Nephron (organoid): ENCODE measurements at regions not wholly inside any gene's neighbourhood (a gene's known extent, or its start where the extent isn't known, plus 50 kb on each side); places are given as distances from the start of the nearest gene placed in this dataset.

Experiments used
- H3K27ac Mint-ChIP-seq, 3 experiments: 2 replicates each; pipeline ENCODE4 v1.8.0; 2020; ENCODE audit warnings: mixed read lengths in 3 of 3, mild to moderate bottlenecking in 2 of 3, moderate library complexity in 1 of 3
- H3K27me3 Mint-ChIP-seq: 2 replicates; pipeline ENCODE4 v1.8.0; 2021; ENCODE audit warnings: low read depth, mild to moderate bottlenecking, moderate library complexity, mixed read lengths
- H3K36me3 Mint-ChIP-seq: 2 replicates; pipeline ENCODE4 v1.8.0; 2020; ENCODE audit warnings: low read depth, mixed read lengths
- H3K4me1 Mint-ChIP-seq: 2 replicates; pipeline ENCODE4 v1.8.0; 2020; ENCODE audit warnings: mixed read lengths
- H3K4me3 Mint-ChIP-seq, 3 experiments: 2 replicates each; pipeline ENCODE4 v1.8.0; 2020; ENCODE audit warnings: mild to moderate bottlenecking in 3 of 3, mixed read lengths in 3 of 3, moderate library complexity in 2 of 3
- H3K9me3 Mint-ChIP-seq: 2 replicates; pipeline ENCODE4 v1.8.0; 2020; ENCODE audit warnings: mixed read lengths
- TF ChIP-seq, protein P1 (sequence below), 3 experiments: fragments of 200-600 bp; sonication (generic); IDR thresholded peaks; one replicate each; pipeline ENCODE4 v1.5.0; 2021; ENCODE audit warnings: antibody characterized with exemption in 3 of 3; ENCODE audit not compliant: unreplicated experiment in 3 of 3

DNA sequence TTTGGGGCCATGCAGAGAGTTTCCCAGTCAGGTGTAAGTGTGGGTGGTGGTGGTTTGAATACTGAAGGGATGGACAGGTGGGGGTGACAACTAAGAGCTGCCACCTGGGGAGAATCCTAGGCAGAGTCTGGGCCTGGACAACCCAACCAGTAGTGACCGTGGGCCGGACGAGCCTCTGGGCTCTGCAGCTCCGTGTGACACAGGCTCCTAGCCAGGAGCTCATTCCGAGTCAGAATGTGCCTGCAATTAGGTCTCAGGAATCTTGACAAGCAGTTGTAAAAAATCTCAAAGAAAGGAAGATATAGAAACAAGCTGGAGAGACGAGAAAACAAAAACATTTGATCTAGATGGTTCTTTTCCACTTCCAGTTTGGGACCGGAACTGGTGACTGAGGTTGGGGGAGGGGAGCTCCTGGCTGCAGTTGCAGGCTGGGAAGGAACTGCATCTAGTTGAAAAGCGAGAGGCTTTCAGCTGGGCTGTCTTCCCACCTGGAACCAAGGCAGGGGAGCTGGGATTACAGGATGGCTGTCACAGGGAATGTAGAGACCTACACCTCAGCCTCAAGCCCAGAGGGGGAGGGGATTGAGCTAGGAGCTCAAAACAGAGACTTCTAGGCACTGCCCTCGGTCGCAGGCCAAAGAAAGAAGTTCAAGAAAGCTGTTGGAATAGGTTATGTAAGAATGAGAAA, 156.9 kb downstream of the PAX1 start:
- H3K9me3 Mint-ChIP-seq = peaks cover 8% of the 10 kb centered on the region
- H3K4me1 Mint-ChIP-seq = peaks cover 14% of the 10 kb centered on the region
- peak overlapping the region in 1 of 3 experiments; percentile 12 for H3K4me3 Mint-ChIP-seq
- H3K27ac Mint-ChIP-seq = peak overlapping the region in 1 of 3 experiments; percentile 56
- peaks cover 7% of the 10 kb centered on the region for H3K27me3 Mint-ChIP-seq
- no peaks in the 10 kb centered on the region for H3K36me3 Mint-ChIP-seq
- TF ChIP-seq, protein P1, sequence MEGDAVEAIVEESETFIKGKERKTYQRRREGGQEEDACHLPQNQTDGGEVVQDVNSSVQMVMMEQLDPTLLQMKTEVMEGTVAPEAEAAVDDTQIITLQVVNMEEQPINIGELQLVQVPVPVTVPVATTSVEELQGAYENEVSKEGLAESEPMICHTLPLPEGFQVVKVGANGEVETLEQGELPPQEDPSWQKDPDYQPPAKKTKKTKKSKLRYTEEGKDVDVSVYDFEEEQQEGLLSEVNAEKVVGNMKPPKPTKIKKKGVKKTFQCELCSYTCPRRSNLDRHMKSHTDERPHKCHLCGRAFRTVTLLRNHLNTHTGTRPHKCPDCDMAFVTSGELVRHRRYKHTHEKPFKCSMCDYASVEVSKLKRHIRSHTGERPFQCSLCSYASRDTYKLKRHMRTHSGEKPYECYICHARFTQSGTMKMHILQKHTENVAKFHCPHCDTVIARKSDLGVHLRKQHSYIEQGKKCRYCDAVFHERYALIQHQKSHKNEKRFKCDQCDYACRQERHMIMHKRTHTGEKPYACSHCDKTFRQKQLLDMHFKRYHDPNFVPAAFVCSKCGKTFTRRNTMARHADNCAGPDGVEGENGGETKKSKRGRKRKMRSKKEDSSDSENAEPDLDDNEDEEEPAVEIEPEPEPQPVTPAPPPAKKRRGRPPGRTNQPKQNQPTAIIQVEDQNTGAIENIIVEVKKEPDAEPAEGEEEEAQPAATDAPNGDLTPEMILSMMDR (IDR thresholded peaks at IDR 0.05; ENCODE audit: unreplicated experiment in 3 of 3) = no peak

DNA sequence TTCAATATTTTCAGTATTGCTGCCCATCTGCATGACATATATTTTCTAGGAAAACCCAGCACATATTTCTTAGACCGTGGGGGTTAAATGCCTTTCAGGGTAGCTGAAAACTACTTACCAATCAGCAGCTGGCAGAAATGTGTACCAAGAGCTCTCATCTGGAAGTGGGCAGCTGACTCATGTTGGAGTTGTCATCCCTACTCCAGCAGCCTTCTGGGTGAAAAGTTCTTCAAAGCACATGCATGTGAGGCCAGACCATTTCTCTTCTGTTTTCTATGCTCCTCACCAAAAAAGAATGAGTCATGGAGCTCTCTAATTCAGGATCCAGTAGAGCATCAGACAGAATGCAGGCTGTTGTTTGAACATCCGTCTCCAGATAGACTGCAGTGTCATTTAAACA, 135.5 kb downstream of the PAX1 start:
- Mint-ChIP-seq H3K9me3 (peaks cover 2% of the 10 kb centered on the region), H3K4me3 (no peak overlapping the region), H3K4me1 (peaks cover 5% of the 10 kb centered on the region), H3K36me3 (no peaks in the 10 kb centered on the region), H3K27me3 (peaks cover 8% of the 10 kb centered on the region), H3K27ac (no peak overlapping the region)
- TF ChIP-seq, protein P1 (IDR thresholded peaks at IDR 0.05; ENCODE audit: unreplicated experiment in 3 of 3) = no peak

DNA sequence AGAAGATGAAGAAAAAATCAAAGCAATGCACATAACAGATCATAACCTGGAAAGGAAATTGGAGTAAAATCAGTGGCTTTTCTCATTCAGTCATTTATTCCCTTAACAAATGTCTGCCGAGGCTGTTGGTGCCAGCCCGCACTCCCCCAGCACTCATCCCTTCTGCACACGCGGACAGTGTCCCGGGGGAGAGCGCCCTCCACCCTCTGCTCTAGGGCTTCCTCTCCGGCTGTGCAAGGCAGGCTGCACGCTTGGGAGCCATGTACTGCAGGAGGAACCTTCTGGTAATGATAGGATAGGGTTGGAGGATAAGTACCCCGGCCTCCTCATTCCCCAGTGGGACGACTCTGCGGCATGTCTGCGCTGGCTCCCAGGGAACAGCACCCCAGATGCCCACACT, 134.5 kb downstream of the PAX1 start:
- Mint-ChIP-seq H3K27ac (no peak overlapping the region), H3K27me3 (peaks cover 8% of the 10 kb centered on the region), H3K4me3 (no peak overlapping the region), H3K9me3 (peaks cover 2% of the 10 kb centered on the region), H3K36me3 (no peaks in the 10 kb centered on the region), H3K4me1 (peaks cover 6% of the 10 kb centered on the region)
- TF ChIP-seq, protein P1 (IDR thresholded peaks at IDR 0.05; ENCODE audit: unreplicated experiment in 3 of 3) = no peak

DNA sequence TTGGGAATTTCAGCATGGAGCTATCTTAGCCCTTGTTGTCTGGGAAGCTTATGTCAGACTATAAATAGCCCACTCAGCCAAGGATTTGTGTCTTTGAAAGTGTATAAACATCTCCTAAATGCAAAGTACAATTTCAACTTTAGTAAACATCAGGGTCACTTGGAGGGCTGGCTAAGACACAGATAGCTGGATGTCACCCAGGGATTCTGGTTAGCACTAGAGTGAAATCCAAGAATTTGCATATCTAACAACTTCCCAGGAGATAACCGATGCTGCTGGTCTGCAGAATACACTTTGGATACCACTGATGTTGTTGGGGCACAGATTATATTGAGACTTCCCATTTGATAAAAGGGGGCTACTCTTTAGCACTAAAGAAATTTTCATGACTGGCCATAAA, 130.9 kb downstream of the PAX1 start:
- Mint-ChIP-seq H3K4me3 (no peak overlapping the region), H3K27me3 (peaks cover 5% of the 10 kb centered on the region), H3K4me1 (peaks cover 17% of the 10 kb centered on the region), H3K27ac (no peak overlapping the region), H3K9me3 (no peaks in the 10 kb centered on the region), H3K36me3 (no peaks in the 10 kb centered on the region)
- TF ChIP-seq, protein P1 (IDR thresholded peaks at IDR 0.05; ENCODE audit: unreplicated experiment in 3 of 3) = no peak

DNA sequence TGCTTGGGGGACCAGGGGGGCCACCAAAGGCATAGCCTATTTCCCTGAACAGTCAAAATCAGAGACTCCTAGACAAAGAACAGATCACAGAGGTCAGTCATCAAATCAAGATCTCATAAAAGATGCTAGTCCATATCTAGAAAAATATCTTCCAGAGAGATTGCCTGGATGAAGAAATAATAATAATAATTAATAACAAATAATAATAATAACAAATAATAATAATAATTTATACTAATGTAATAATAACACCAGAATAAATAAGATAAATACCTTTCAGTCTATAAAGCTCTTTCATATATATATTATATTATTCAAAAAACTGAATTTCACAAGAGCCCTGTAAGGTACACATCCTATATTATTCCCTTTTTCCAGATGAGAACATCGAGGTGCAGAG, 129.6 kb downstream of the PAX1 start:
- Mint-ChIP-seq H3K4me3 (no peak overlapping the region), H3K9me3 (no peaks in the 10 kb centered on the region), H3K36me3 (no peaks in the 10 kb centered on the region), H3K27ac (no peak overlapping the region), H3K4me1 (peaks cover 22% of the 10 kb centered on the region), H3K27me3 (peaks cover under 1% of the 10 kb centered on the region)
- TF ChIP-seq, protein P1 (IDR thresholded peaks at IDR 0.05; ENCODE audit: unreplicated experiment in 3 of 3) = no peak
